ENCODE measurements at regions not wholly inside any gene's neighbourhood (a gene's known extent, or its start where the extent isn't known, plus 50 kb on each side); places are given as distances from the start of the nearest gene placed in this dataset.

DNA sequence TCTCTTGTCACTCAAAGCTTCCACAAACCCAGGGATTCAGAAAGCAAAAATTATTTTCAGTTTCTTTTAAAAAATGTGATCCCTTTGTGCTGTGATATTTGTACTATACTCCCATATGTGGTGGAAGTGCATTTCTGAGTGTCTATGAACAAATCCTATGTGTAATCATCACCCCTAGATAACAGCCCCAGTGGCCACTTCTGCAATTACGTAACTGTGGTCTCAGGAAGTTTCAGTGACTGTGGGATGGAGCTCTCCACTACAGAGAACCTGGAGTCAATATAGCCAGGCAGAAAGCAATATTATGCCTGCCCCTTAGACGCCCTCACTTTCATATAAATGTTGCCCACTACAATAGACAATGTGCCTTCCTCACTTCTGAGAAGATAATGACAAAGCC, 1101.7 kb upstream of the GHITM start:
- no TSS peak for BruUV-seq (replicated peaks)
- POLR2A ChIA-PET (ENCODE audit: unreplicated experiment): no interaction called here
- Histone ChIP-seq H3K9me3 (ENCODE audit: insufficient read depth, low read depth) (no peaks in the 10 kb centered on the region), H3K4me2 (no peak overlapping the region), H3K79me2 (ENCODE audit: low read depth) (no peaks in the 10 kb centered on the region), H4K20me1 (ENCODE audit: insufficient read depth) (no peaks in the 10 kb centered on the region), H3K4me1 (replicated peaks; ENCODE audit: insufficient read depth) (no peaks in the 10 kb centered on the region), H3K27me3 (ENCODE audit: insufficient read depth, low read depth) (no peaks in the 10 kb centered on the region), H3K4me3 (no peak overlapping the region), H3K9me2 (ENCODE audit: insufficient read depth) (0 out of 2 replicates have a peak, but pooled peaks cover 3% of the 10 kb centered on the region), H2AFZ (no peak overlapping the region), H3K36me3 (ENCODE audit: low read depth) (no peaks in the 10 kb centered on the region), H3K27ac (no peak overlapping the region), H3F3A (ENCODE audit: insufficient read depth, low read depth) (no peaks in the 10 kb centered on the region)
- TF ChIP-seq, protein P1, sequence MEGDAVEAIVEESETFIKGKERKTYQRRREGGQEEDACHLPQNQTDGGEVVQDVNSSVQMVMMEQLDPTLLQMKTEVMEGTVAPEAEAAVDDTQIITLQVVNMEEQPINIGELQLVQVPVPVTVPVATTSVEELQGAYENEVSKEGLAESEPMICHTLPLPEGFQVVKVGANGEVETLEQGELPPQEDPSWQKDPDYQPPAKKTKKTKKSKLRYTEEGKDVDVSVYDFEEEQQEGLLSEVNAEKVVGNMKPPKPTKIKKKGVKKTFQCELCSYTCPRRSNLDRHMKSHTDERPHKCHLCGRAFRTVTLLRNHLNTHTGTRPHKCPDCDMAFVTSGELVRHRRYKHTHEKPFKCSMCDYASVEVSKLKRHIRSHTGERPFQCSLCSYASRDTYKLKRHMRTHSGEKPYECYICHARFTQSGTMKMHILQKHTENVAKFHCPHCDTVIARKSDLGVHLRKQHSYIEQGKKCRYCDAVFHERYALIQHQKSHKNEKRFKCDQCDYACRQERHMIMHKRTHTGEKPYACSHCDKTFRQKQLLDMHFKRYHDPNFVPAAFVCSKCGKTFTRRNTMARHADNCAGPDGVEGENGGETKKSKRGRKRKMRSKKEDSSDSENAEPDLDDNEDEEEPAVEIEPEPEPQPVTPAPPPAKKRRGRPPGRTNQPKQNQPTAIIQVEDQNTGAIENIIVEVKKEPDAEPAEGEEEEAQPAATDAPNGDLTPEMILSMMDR (conservative IDR thresholded peaks at IDR 0.05): no peak
- no peak for TF ChIP-seq EZH2 (IDR thresholded peaks at IDR 0.05; ENCODE audit: low read depth)
- no peak for DNase-seq
- CTCF ChIA-PET: no interaction called here
- intact Hi-C loops (cut with micrococcal nuclease; ENCODE audit: unreplicated experiment): no loop called here

DNA sequence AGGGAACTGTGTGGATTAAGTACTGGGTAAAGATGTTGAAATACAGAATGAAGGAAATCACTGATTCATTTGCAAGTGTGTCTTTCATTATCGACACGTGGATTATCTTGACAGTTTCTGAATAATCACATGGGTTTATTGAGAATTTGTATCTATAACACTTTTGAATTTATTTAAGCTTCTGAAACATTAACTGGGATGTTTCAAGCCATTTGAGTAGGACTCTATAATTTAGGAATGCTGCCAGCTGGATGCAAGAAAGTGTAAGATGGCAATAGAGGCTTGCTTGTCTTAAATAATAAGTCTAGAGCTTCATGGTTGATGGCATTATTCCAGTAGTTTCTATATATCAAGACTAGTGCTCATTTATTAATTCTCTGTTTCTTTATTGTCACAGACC, 1100.7 kb upstream of the GHITM start:
- no peak overlapping the region for H3K27ac ChIP-seq
- H3K36me3 ChIP-seq (ENCODE audit: low read depth): no peaks in the 10 kb centered on the region
- BruUV-seq (replicated peaks): no TSS peak
- no peaks in the 10 kb centered on the region for H3K79me2 ChIP-seq (ENCODE audit: low read depth)
- H3K4me3 ChIP-seq: no peak overlapping the region
- H3K9me2 ChIP-seq (ENCODE audit: insufficient read depth): 0 out of 2 replicates have a peak, but pooled peaks cover 3% of the 10 kb centered on the region
- H3F3A ChIP-seq (ENCODE audit: insufficient read depth, low read depth): no peaks in the 10 kb centered on the region
- intact Hi-C loops (cut with micrococcal nuclease; ENCODE audit: unreplicated experiment): no loop called here
- no peak overlapping the region for H3K4me2 ChIP-seq
- H3K4me1 ChIP-seq (replicated peaks; ENCODE audit: insufficient read depth): no peaks in the 10 kb centered on the region
- DNase-seq: no peak
- H3K9me3 ChIP-seq (ENCODE audit: insufficient read depth, low read depth): no peaks in the 10 kb centered on the region
- TF ChIP-seq, protein P1 (conservative IDR thresholded peaks at IDR 0.05): no peak
- TF ChIP-seq EZH2 (IDR thresholded peaks at IDR 0.05; ENCODE audit: low read depth): no peak
- CTCF ChIA-PET: no interaction called here
- H3K27me3 ChIP-seq (ENCODE audit: insufficient read depth, low read depth): no peaks in the 10 kb centered on the region
- H4K20me1 ChIP-seq (ENCODE audit: insufficient read depth): no peaks in the 10 kb centered on the region
- no peak overlapping the region for H2AFZ ChIP-seq
- POLR2A ChIA-PET (ENCODE audit: unreplicated experiment): no interaction called here

DNA sequence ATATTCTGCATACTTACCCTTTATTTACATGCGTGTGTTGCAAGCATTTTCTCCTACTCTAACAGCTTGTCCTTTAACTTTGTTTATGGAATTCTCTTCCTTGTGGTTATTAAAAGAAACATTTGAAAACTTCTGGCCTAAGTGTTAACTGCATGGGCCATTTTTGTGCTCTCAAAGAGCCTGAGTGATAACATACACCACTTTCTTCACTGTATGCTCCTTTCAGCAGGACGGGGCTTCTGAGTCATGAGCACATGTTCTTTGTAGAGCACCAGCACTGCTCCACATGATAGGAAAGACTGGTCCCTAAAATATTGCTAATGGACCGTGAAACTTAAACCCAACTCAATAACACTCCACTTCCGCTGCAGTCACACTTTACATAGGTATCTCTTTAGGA, 1093.6 kb upstream of the GHITM start:
- Histone ChIP-seq H2AFZ (no peak overlapping the region), H3F3A (ENCODE audit: insufficient read depth, low read depth) (no peaks in the 10 kb centered on the region), H3K9me2 (ENCODE audit: insufficient read depth) (no peaks in the 10 kb centered on the region), H3K4me2 (no peak overlapping the region), H3K4me3 (no peak overlapping the region), H3K9me3 (ENCODE audit: insufficient read depth, low read depth) (no peaks in the 10 kb centered on the region), H4K20me1 (ENCODE audit: insufficient read depth) (no peaks in the 10 kb centered on the region), H3K4me1 (replicated peaks; ENCODE audit: insufficient read depth) (no peaks in the 10 kb centered on the region), H3K36me3 (ENCODE audit: low read depth) (no peaks in the 10 kb centered on the region), H3K27ac (no peak overlapping the region), H3K79me2 (ENCODE audit: low read depth) (no peaks in the 10 kb centered on the region), H3K27me3 (ENCODE audit: insufficient read depth, low read depth) (no peaks in the 10 kb centered on the region)
- no peak for DNase-seq
- intact Hi-C loops (cut with micrococcal nuclease; ENCODE audit: unreplicated experiment): no loop called here
- no peak for TF ChIP-seq EZH2 (IDR thresholded peaks at IDR 0.05; ENCODE audit: low read depth)
- TF ChIP-seq, protein P1 (conservative IDR thresholded peaks at IDR 0.05): no peak
- BruUV-seq (replicated peaks): no TSS peak
- ChIA-PET CTCF (no interaction called here), POLR2A (ENCODE audit: unreplicated experiment) (no interaction called here)
